ENCODE measurements at regions not wholly inside any gene's neighbourhood (a gene's known extent, or its start where the extent isn't known, plus 50 kb on each side); places are given as distances from the start of the nearest gene placed in this dataset.
"Not testable (repeated sequence)": the region's sequence is repeated elsewhere in the genome, so short reads cannot be mapped to it uniquely, and the experiment has no call there.

DNA sequence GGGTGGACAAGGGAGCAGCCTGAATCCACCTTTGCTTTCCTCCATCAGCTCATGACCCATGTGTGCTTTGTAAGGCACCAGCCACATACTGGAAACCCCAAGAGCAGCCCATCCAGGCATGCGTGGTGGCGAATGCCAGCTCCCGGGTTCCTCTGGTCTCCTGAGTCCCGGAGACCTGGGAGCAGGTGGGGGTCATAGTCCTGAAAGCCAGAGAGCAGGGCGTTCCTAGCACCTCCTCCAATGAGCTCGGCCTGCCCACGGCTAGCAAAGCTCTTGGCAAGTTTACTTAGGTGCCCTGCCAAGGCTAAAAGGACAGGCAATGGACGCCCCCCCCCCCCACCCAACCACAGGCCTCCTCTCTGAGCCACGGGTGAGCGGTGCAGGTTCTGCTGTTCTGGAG is 3960.2 kb upstream of the TPTE start:
- DNase-seq, result not testable (repeated sequence)

DNA sequence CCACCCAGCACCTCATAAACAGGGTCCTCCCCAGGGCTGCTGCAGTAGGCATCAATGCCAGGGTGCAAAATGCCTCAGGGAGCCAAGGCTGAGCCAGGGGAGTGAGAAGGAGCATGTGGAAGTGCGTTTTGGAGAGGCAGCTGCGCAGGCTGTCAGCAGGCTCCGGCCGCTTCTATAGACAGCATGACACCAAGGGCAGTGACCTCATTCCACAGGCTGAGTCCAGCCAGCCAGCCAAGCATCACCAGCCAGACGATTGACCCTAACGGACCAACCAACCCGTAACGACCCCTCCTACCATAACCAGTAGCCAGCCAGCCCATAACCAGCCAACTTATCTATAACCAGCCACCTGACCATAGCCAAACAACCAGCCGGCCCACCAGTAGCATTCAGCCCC is 3959.8 kb upstream of the TPTE start:
- not testable (repeated sequence) for DNase-seq

DNA sequence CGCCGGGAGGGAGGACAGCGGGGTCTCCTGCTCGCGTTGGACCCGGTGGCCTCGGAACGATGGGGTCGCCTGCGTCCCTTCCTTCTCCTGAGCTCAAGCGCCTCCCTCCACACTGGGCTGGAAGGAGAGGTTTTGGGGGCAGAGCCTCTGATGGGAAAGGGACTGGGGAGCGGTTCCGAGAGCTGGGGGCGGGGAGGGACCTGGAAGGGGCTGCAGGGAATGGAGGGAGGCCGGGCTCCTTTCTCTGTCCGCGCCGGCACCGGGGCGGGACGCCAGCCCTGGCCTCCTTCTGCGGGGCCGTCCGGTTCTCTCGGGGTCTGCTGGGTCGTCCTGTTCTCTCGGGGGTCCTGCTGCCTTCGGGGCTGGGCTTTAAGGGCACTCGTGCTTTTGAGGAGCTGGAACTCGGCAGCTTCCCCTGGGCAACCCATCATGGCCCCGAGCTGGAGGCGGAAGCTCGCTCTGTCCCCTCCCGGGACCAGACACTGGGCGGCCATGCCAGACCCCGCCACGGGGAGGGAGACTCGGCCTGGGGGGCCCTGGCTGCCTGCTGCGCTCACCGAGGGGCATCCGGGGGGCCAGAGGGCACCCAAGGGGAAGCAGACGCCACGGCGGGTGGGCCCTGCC is 3956.7 kb upstream of the TPTE start:
- DNase-seq, result not testable (repeated sequence)

DNA sequence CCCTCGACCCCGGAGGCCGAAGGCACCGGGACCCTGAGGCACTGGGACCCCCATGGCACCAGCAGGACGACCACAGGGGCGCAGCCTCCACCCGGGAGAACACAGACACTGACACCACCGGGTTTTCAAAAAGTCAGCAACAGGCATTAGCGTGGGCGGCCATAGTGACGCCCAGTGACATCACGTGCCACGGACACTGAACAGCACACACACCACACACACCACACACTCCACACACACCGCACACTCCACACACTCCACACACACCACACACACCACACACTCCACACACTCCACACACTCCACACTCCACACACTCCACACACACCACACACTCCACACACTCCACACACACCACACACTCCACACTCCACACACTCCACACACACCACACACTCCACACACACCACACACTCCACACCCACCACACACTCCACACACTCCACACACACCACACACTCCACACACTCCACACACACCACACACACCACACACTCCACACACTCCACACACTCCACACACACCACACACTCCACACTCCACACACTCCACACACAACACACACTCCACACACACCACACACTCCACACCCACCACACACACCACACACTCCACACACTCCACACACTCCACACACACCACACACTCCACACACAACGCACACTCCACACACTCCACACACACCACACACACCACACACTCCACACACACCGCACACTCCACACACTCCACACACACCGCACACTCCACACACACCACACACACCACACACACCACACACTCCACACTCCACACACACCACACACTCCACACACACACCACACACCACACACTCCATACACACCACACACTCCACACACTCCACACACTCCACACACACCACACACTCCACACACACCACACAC is 3955.9 kb upstream of the TPTE start:
- peak; percentile 65 for DNase-seq

DNA sequence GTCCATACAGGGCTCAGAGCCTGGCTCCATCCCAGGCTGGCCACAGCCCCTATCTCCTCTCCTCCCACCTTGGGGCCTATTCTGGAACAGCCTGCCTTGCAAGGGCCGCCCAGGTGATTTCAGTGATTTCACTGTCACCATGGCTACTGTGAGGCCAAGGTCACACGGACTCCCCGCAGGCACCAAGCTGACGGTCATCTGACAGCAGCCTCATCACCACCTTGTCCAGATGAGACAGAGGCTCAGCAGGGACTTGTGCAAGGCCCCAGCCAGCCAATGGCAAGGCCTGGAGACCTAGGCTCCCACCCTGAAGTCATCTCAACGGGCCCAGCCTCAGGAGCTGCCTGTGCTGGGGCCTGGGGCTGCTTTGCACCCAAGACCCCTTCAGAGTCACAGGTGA is 3953.8 kb upstream of the TPTE start:
- DNase-seq, result not testable (repeated sequence)

DNA sequence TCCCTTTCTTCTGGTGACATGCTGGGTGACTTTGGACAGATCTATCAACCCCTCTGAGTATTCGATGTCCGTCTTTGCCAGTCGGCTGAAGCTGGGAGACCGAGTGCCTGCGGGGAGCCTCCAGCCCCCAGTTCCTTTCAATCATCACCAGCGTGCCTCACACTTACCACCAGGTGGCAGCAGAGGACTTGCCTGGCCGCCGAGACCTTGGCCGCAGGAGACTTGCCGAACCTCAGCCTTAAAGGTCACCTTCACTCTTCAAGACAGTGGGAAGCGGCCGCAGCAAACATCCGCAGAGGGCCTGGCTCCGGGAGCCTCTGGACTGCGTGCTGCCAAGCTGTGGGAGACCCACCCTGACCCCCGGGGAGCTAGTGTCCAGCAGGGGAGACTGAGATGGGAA is 3952.2 kb upstream of the TPTE start:
- DNase-seq, result not testable (repeated sequence)

DNA sequence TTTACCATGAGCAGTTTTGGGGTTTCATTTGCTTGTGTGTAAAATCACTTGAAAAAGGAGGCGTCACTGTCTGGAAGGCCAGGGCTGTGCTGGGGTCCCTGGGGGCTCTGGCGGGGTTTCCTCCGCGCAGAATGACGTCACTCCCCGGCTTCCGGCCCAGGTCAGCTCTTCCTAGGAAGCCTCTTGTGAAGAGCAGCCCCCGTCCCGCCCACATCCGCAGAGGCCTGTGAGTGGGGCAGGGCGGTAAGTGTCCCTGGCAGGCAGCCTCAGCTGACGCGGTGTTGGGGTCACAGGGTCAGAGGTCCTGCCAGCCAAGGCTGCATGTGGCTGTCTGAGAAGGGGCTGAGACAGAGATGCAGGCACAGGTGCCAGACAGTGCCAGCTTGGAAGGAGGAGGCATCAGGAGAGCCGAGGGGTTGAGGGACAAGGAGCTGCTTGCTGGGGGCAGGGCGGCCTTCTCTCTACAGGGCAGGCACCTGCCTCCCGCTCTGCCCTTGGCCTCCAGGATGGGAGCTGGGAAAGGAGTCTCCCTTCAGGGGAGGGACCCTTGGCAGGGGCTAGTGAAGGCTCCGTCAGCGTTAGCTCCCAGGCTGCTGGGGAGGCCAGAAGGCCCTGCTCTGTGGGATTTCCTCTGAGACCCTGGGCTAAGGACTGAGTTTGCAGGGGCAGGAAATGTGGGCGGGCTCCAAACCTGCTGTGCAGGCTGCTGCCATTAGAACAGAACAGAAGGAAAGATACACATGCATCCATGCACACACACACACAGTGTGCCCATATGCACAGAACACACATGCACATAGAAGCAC is 3951.6 kb upstream of the TPTE start:
- DNase-seq, result not testable (repeated sequence)

DNA sequence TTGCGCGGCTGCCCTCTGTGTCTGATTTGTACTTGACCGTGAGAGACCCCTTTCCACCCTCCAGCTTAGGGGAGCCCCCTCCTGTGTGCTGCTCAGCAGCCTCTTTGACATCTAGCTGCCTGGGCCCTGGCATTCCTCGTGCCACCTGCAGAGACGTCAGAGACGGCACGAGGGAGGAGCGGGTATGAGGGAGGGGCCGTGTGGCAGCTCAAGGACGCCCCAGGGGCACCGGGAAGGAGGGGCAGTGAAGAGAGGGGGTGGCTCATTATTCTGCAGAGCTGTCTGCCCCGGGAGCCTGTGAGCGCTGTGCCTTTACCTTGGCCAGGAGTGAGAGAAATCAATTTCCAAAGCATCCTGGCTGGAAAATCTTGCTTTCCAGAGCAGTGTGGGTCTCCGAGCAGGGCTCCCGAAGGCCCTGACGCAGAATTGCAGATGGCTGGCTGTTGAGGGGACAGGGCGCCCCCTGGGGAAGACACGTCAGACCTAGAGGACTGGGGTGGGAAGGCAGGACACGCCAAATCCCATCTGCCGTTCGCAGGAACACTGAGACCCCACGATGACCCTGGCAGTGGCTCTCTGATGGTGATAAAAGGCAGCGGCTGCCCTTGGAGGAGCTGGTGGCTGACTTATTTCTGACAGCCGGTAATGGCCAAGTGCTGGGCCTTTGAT is 3950.5 kb upstream of the TPTE start:
- not testable (repeated sequence) for DNase-seq

DNA sequence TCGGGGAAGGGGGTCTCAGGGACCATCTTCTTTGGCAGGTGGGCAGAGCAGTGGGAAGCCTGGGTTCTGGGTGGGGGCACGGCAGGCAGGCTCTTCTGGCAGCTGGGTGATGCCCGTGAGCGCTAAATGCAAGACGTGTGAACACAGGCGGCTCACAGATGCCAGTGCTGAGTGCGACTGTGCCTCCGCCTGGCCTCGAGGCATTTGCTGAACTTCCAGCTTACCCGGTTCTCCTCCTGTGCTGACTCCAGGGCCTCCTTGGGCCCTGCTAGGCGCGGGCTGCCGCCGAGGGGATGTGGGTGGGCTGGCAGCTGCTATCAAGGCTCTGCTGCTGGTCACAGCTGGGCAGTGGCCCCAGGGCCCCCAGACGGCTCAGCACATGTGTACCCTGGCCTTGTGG is 3947.8 kb upstream of the TPTE start:
- not testable (repeated sequence) for DNase-seq

DNA sequence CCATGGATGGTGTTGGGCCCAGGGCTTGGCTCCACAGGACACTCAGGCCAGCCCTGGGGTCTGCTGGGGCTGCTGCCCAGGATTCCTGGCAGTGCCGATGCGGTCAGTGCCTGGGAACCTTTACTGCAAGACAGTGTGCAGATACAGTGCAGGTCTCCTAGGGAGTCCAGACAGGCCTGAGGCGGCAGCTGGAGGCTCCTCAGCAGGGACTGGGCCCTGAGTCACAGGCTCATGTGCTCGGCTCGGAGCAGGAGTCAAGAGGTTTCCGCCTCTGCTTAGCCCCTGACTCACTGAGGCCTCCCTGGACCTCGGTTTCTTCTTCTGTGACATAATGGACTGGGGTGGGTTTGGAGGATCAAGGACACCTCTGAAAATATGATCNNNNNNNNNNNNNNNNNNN is 3941.6 kb upstream of the TPTE start:
- not testable (repeated sequence) for DNase-seq
